ENCODE measurements at regions not wholly inside any gene's neighbourhood (a gene's known extent, or its start where the extent isn't known, plus 50 kb on each side); places are given as distances from the start of the nearest gene placed in this dataset.

- no peak for DNase-seq (ENCODE audit: low spot score)
- Histone ChIP-seq H3K27ac (no peak overlapping the region), H3K9me3 (ENCODE audit: low read depth) (no peaks in the 10 kb centered on the region), H3K4me2 (no peak overlapping the region), H3K9me2 (replicated peaks; ENCODE audit: insufficient read depth) (no peaks in the 10 kb centered on the region), H3K4me3 (no peak overlapping the region), H3K36me3 (replicated peaks; ENCODE audit: insufficient read depth, low read depth) (no peaks in the 10 kb centered on the region), H3K4me1 (ENCODE audit: insufficient read depth) (peaks cover 9% of the 10 kb centered on the region), H3K27me3 (no peaks in the 10 kb centered on the region), H2AFZ (no peak overlapping the region), H4K20me1 (ENCODE audit: insufficient read depth, poor library complexity, severe bottlenecking) (no peaks in the 10 kb centered on the region), H3K79me2 (no peaks in the 10 kb centered on the region)
- TF ChIP-seq EZH2phosphoT487 (IDR thresholded peaks at IDR 0.05; ENCODE audit: low read depth, severe bottlenecking, unreplicated experiment) (no peak), CTCF (IDR thresholded peaks at IDR 0.05; ENCODE audit: poor library complexity) (no peak), EZH2 (IDR thresholded peaks at IDR 0.05; ENCODE audit: borderline replicate concordance) (no peak)
Observed at GRCh38 chr7:136058546-136058945, 81.4 kb upstream of the MTPN start.

- no peaks in the 10 kb centered on the region for H3K9me3 ChIP-seq (ENCODE audit: low read depth)
- WGBS (ENCODE audit: low lambda C conversion rate, missing lambda C conversion rate): 93% methylated on average over 6 of the region's 6 CpGs
- DNase-seq (ENCODE audit: low spot score): no peak
- no peaks in the 10 kb centered on the region for H3K27me3 ChIP-seq
- H3K4me3 ChIP-seq: no peak overlapping the region
- no peak for TF ChIP-seq CTCF (IDR thresholded peaks at IDR 0.05; ENCODE audit: poor library complexity)
- no peak for TF ChIP-seq EZH2 (IDR thresholded peaks at IDR 0.05; ENCODE audit: borderline replicate concordance)
- TF ChIP-seq EZH2phosphoT487 (IDR thresholded peaks at IDR 0.05; ENCODE audit: low read depth, severe bottlenecking, unreplicated experiment): no peak
- no peak overlapping the region for H3K4me2 ChIP-seq
- no peaks in the 10 kb centered on the region for H3K36me3 ChIP-seq (replicated peaks; ENCODE audit: insufficient read depth, low read depth)
- H3K4me1 ChIP-seq (ENCODE audit: insufficient read depth): peaks cover 6% of the 10 kb centered on the region
- H3K27ac ChIP-seq: no peak overlapping the region
- no peaks in the 10 kb centered on the region for H3K9me2 ChIP-seq (replicated peaks; ENCODE audit: insufficient read depth)
- no peaks in the 10 kb centered on the region for H3K79me2 ChIP-seq
- no peak overlapping the region for H2AFZ ChIP-seq
- H4K20me1 ChIP-seq (ENCODE audit: insufficient read depth, poor library complexity, severe bottlenecking): no peaks in the 10 kb centered on the region
Observed at GRCh38 chr7:136057509-136057908, 80.3 kb upstream of the MTPN start.

- no peaks in the 10 kb centered on the region for H3K27me3 ChIP-seq
- H3K4me1 ChIP-seq (ENCODE audit: insufficient read depth): peaks cover 4% of the 10 kb centered on the region
- H2AFZ ChIP-seq: no peak overlapping the region
- H3K4me3 ChIP-seq: no peak overlapping the region
- H3K79me2 ChIP-seq: no peaks in the 10 kb centered on the region
- H3K27ac ChIP-seq: no peak overlapping the region
- H3K36me3 ChIP-seq (replicated peaks; ENCODE audit: insufficient read depth, low read depth): no peaks in the 10 kb centered on the region
- no peak for DNase-seq (ENCODE audit: low spot score)
- H3K9me2 ChIP-seq (replicated peaks; ENCODE audit: insufficient read depth): no peaks in the 10 kb centered on the region
- H3K4me2 ChIP-seq: no peak overlapping the region
- no peak for TF ChIP-seq CTCF (IDR thresholded peaks at IDR 0.05; ENCODE audit: poor library complexity)
- TF ChIP-seq EZH2phosphoT487 (IDR thresholded peaks at IDR 0.05; ENCODE audit: low read depth, severe bottlenecking, unreplicated experiment): no peak
- no peak for TF ChIP-seq EZH2 (IDR thresholded peaks at IDR 0.05; ENCODE audit: borderline replicate concordance)
- no peaks in the 10 kb centered on the region for H3K9me3 ChIP-seq (ENCODE audit: low read depth)
- WGBS (ENCODE audit: low lambda C conversion rate, missing lambda C conversion rate): 83% methylated on average over 6 of the region's 6 CpGs
- H4K20me1 ChIP-seq (ENCODE audit: insufficient read depth, poor library complexity, severe bottlenecking): no peaks in the 10 kb centered on the region
Observed at GRCh38 chr7:136056651-136057231, 79.6 kb upstream of the MTPN start.

GRCh38 chr7:136055266-136055665 is 78.1 kb upstream of the MTPN start:
- no peak for TF ChIP-seq EZH2phosphoT487 (IDR thresholded peaks at IDR 0.05; ENCODE audit: low read depth, severe bottlenecking, unreplicated experiment)
- TF ChIP-seq EZH2 (IDR thresholded peaks at IDR 0.05; ENCODE audit: borderline replicate concordance): no peak
- no peak for TF ChIP-seq CTCF (IDR thresholded peaks at IDR 0.05; ENCODE audit: poor library complexity)

More at GRCh38 chr7:136055266-136055665, 78.1 kb upstream of the MTPN start:
- Histone ChIP-seq H3K36me3 (replicated peaks; ENCODE audit: insufficient read depth, low read depth) (no peaks in the 10 kb centered on the region), H3K4me2 (no peak overlapping the region), H3K9me2 (replicated peaks; ENCODE audit: insufficient read depth) (no peaks in the 10 kb centered on the region), H3K4me3 (no peak overlapping the region), H3K9me3 (ENCODE audit: low read depth) (no peaks in the 10 kb centered on the region), H3K79me2 (no peaks in the 10 kb centered on the region), H3K4me1 (ENCODE audit: insufficient read depth) (peaks cover 4% of the 10 kb centered on the region), H4K20me1 (ENCODE audit: insufficient read depth, poor library complexity, severe bottlenecking) (no peaks in the 10 kb centered on the region), H2AFZ (no peak overlapping the region), H3K27ac (no peak overlapping the region), H3K27me3 (no peaks in the 10 kb centered on the region)
- no peak for DNase-seq (ENCODE audit: low spot score)
- WGBS (ENCODE audit: low lambda C conversion rate, missing lambda C conversion rate): 89% methylated on average over 2 of the region's 2 CpGs
